IMR-90 (cell line): ENCODE measurements at regions not wholly inside any gene's neighbourhood (a gene's known extent, or its start where the extent isn't known, plus 50 kb on each side); places are given as distances from the start of the nearest gene placed in this dataset.

ENCODE experiments used
- CEBPB ChIP-seq: IDR thresholded peaks from 2 replicates; pipeline ENCODE4 v1.6.1; 2012; ENCODE audit warnings: low read depth, low read length, improper control_type of control experiment
- CHD1 ChIP-seq: IDR thresholded peaks from 2 replicates; pipeline ENCODE4 v1.6.1; 2012; ENCODE audit warnings: low read depth, low read length, improper control_type of control experiment
- CTCF ChIP-seq: conservative IDR thresholded peaks from 2 replicates; pipeline ENCODE4 v1.5.1; 2012; ENCODE audit warnings: mild to moderate bottlenecking, low read depth, low read length, improper control_type of control experiment
- ELK1 ChIP-seq: fragments of 150-350 bp; IDR thresholded peaks from 2 replicates; pipeline ENCODE4 v1.6.1; 2016; ENCODE audit warnings: low read depth, mild to moderate bottlenecking, low read length, moderate library complexity, borderline replicate concordance
- MAFK ChIP-seq: IDR thresholded peaks from 2 replicates; pipeline ENCODE4 v1.6.1; 2012; ENCODE audit warnings: low read depth, low read length, improper control_type of control experiment
- MAZ ChIP-seq: IDR thresholded peaks from 2 replicates; pipeline ENCODE4 v1.6.1; 2012; ENCODE audit warnings: low read depth, mild to moderate bottlenecking, low read length, improper control_type of control experiment, moderate library complexity, borderline replicate concordance
- MXI1 ChIP-seq: IDR thresholded peaks from 2 replicates; pipeline ENCODE4 v1.6.1; 2012; ENCODE audit warnings: low read depth, mild to moderate bottlenecking, low read length, moderate library complexity, borderline replicate concordance
- POLR2A ChIP-seq: IDR thresholded peaks from 2 replicates; pipeline ENCODE4 v1.6.1; 2012; ENCODE audit warnings: mild to moderate bottlenecking, low read depth, low read length
- RAD21 ChIP-seq: IDR thresholded peaks from 2 replicates; pipeline ENCODE4 v1.6.1; 2012; ENCODE audit warnings: low read length, improper control_type of control experiment
- RFX5 ChIP-seq: IDR thresholded peaks from 2 replicates; pipeline ENCODE4 v1.8.0; 2012; ENCODE audit warnings: low read depth, mild to moderate bottlenecking, low read length, moderate library complexity
- SMC3 ChIP-seq: fragments of 150-350 bp; IDR thresholded peaks from 2 replicates; pipeline ENCODE4 v1.6.1; 2016; ENCODE audit warnings: low read depth, mild to moderate bottlenecking, antibody characterized with exemption, low read length, moderate library complexity

GRCh38 chr2:82237994-82238662 lies 1933.6 kb upstream of the LRRTM1 start:
- TF ChIP-seq CTCF (no peak), POLR2A (no peak), MAZ (no peak), RFX5 (no peak), RAD21 (no peak), CEBPB (no peak), SMC3 (no peak), MXI1 (no peak), ELK1 (no peak), CHD1 (no peak), MAFK (no peak)
